ENCODE measurements at regions not wholly inside any gene's neighbourhood (a gene's known extent, or its start where the extent isn't known, plus 50 kb on each side); places are given as distances from the start of the nearest gene placed in this dataset.

DNA sequence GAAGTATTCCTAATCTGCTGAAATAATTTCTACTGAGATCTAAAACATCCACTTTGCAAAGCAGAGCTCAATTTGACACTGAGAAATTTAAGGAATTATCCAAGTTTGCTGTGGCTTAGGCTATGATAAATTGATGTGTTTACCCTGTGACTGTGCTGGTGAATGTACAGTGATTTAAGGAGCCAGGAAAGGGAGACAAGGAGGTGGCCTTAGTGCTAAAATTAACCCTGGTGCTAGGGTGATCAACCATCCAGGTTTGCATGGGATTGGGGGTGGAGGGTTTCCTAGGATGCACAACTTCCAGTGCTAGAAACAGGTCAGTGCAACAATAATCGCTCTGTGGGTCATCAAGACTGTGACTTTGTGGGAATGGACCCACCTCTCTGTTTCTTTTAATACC lies 307.5 kb upstream of the SPRED2 start:
- TF ChIP-seq, protein P1, sequence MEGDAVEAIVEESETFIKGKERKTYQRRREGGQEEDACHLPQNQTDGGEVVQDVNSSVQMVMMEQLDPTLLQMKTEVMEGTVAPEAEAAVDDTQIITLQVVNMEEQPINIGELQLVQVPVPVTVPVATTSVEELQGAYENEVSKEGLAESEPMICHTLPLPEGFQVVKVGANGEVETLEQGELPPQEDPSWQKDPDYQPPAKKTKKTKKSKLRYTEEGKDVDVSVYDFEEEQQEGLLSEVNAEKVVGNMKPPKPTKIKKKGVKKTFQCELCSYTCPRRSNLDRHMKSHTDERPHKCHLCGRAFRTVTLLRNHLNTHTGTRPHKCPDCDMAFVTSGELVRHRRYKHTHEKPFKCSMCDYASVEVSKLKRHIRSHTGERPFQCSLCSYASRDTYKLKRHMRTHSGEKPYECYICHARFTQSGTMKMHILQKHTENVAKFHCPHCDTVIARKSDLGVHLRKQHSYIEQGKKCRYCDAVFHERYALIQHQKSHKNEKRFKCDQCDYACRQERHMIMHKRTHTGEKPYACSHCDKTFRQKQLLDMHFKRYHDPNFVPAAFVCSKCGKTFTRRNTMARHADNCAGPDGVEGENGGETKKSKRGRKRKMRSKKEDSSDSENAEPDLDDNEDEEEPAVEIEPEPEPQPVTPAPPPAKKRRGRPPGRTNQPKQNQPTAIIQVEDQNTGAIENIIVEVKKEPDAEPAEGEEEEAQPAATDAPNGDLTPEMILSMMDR (conservative IDR thresholded peaks at IDR 0.05; ENCODE audit: low read length) = no peak
- TF ChIP-seq EZH2phosphoT487 (IDR thresholded peaks at IDR 0.05; ENCODE audit: borderline replicate concordance) = no peak

Data from Loucy (cell line).